ENCODE measurements at regions not wholly inside any gene's neighbourhood (a gene's known extent, or its start where the extent isn't known, plus 50 kb on each side); places are given as distances from the start of the nearest gene placed in this dataset.

- DNase-seq (no peak), ATAC-seq (no peak)
- Mint-ChIP-seq H3K27ac (no peak overlapping the region), H3K9me3 (peaks cover 0 to 14% (median 3%) of the 10 kb centered on the region in 11 donors), H3K4me1 (no peaks in the 10 kb centered on the region), H3K4me3 (no peak overlapping the region), H3K36me3 (no peaks in the 10 kb centered on the region), H3K27me3 (peaks cover 0 to 3% (median 0%) of the 10 kb centered on the region in 5 donors)
- intact Hi-C loops (cut with micrococcal nuclease) = no loop called here
- POLR2A ChIA-PET = no interaction called here
- H3K27ac ChIP-seq (ENCODE audit: low read depth, low read length) = no peak overlapping the region
- no peaks in the 10 kb centered on the region for H3K36me3 ChIP-seq (ENCODE audit: control insufficient read depth in 2 of 3, insufficient read depth in 3 of 3, low read length in 3 of 3)
- CTCF ChIA-PET = no interaction called here
- no peaks in the 10 kb centered on the region for H3K27me3 ChIP-seq (ENCODE audit: control insufficient read depth in 2 of 2, insufficient read depth in 2 of 2, low read length in 2 of 2)
- H3K9me3 ChIP-seq (ENCODE audit: control insufficient read depth in 2 of 3, low read length in 3 of 3) = no peaks in the 10 kb centered on the region
- no peaks in the 10 kb centered on the region for H3K4me1 ChIP-seq (ENCODE audit: control insufficient read depth in 2 of 2, insufficient read depth in 2 of 2, low read length in 2 of 2)
- H3K4me3 ChIP-seq (ENCODE audit: low read length) = no peak overlapping the region
Observed at GRCh38 chr5:8288334-8288733, 419.4 kb downstream of the MTRR start.

GRCh38 chr5:8288897-8289516 lies 420.1 kb downstream of the MTRR start:
- Histone ChIP-seq H3K4me1 (ENCODE audit: control insufficient read depth in 2 of 2, insufficient read depth in 2 of 2, low read length in 2 of 2) (no peaks in the 10 kb centered on the region), H3K9me3 (ENCODE audit: control insufficient read depth in 2 of 3, low read length in 3 of 3) (no peaks in the 10 kb centered on the region), H3K36me3 (ENCODE audit: control insufficient read depth in 2 of 3, insufficient read depth in 3 of 3, low read length in 3 of 3) (no peaks in the 10 kb centered on the region), H3K4me3 (ENCODE audit: low read length) (no peak overlapping the region), H3K27ac (ENCODE audit: low read depth, low read length) (no peak overlapping the region), H3K27me3 (ENCODE audit: control insufficient read depth in 2 of 2, insufficient read depth in 2 of 2, low read length in 2 of 2) (no peaks in the 10 kb centered on the region)
- intact Hi-C loops (cut with micrococcal nuclease) = no loop called here
- ChIA-PET POLR2A (no interaction called here), CTCF (no interaction called here)
- H3K9me3 Mint-ChIP-seq = peaks cover 0 to 11% (median 3%) of the 10 kb centered on the region in 11 donors
- ATAC-seq (no peak), DNase-seq (no peak)
- H3K4me3 Mint-ChIP-seq = no peak overlapping the region
- no peaks in the 10 kb centered on the region for H3K36me3 Mint-ChIP-seq
- peaks cover 0 to 3% (median 0%) of the 10 kb centered on the region in 5 donors for H3K27me3 Mint-ChIP-seq
- no peaks in the 10 kb centered on the region for H3K4me1 Mint-ChIP-seq
- no peak overlapping the region for H3K27ac Mint-ChIP-seq

GRCh38 chr5:8289779-8290178 lies 420.8 kb downstream of the MTRR start:
- ATAC-seq = no peak
- H3K4me1 ChIP-seq (ENCODE audit: control insufficient read depth in 2 of 2, insufficient read depth in 2 of 2, low read length in 2 of 2) = no peaks in the 10 kb centered on the region
- no peaks in the 10 kb centered on the region for H3K9me3 ChIP-seq (ENCODE audit: control insufficient read depth in 2 of 3, low read length in 3 of 3)
- no peaks in the 10 kb centered on the region for H3K27me3 ChIP-seq (ENCODE audit: control insufficient read depth in 2 of 2, insufficient read depth in 2 of 2, low read length in 2 of 2)
- H3K27ac ChIP-seq (ENCODE audit: low read depth, low read length) = no peak overlapping the region
- ChIA-PET CTCF (no interaction called here), POLR2A (no interaction called here)
- intact Hi-C loops (cut with micrococcal nuclease) = no loop called here
- H3K36me3 ChIP-seq (ENCODE audit: control insufficient read depth in 2 of 3, insufficient read depth in 3 of 3, low read length in 3 of 3) = no peaks in the 10 kb centered on the region
- Mint-ChIP-seq H3K27ac (no peak overlapping the region), H3K27me3 (peaks cover 0 to 3% (median 0%) of the 10 kb centered on the region in 5 donors), H3K9me3 (peaks cover 0 to 15% (median 2%) of the 10 kb centered on the region in 11 donors), H3K4me3 (no peak overlapping the region), H3K4me1 (no peaks in the 10 kb centered on the region), H3K36me3 (no peaks in the 10 kb centered on the region)
- no peak for DNase-seq
- H3K4me3 ChIP-seq (ENCODE audit: low read length) = no peak overlapping the region

GRCh38 chr5:8290721-8291120 lies 421.8 kb downstream of the MTRR start:
- Histone ChIP-seq H3K9me3 (ENCODE audit: control insufficient read depth in 2 of 3, low read length in 3 of 3) (no peaks in the 10 kb centered on the region), H3K4me3 (ENCODE audit: low read length) (no peak overlapping the region), H3K36me3 (ENCODE audit: control insufficient read depth in 2 of 3, insufficient read depth in 3 of 3, low read length in 3 of 3) (no peaks in the 10 kb centered on the region), H3K27me3 (ENCODE audit: control insufficient read depth in 2 of 2, insufficient read depth in 2 of 2, low read length in 2 of 2) (no peaks in the 10 kb centered on the region), H3K27ac (ENCODE audit: low read depth, low read length) (no peak overlapping the region), H3K4me1 (ENCODE audit: control insufficient read depth in 2 of 2, insufficient read depth in 2 of 2, low read length in 2 of 2) (no peaks in the 10 kb centered on the region)
- ChIA-PET CTCF (no interaction called here), POLR2A (no interaction called here)
- H3K9me3 Mint-ChIP-seq = peaks cover 0 to 22% (median 1%) of the 10 kb centered on the region in 11 donors
- H3K4me3 Mint-ChIP-seq = no peak overlapping the region
- intact Hi-C loops (cut with micrococcal nuclease) = no loop called here
- no peak overlapping the region for H3K27ac Mint-ChIP-seq
- DNase-seq (no peak), ATAC-seq (no peak)
- H3K27me3 Mint-ChIP-seq = peaks cover 0 to 3% (median 0%) of the 10 kb centered on the region in 5 donors
- H3K36me3 Mint-ChIP-seq = no peaks in the 10 kb centered on the region
- no peaks in the 10 kb centered on the region for H3K4me1 Mint-ChIP-seq

- Histone ChIP-seq H3K27me3 (ENCODE audit: control insufficient read depth in 2 of 2, insufficient read depth in 2 of 2, low read length in 2 of 2) (no peaks in the 10 kb centered on the region), H3K4me1 (ENCODE audit: control insufficient read depth in 2 of 2, insufficient read depth in 2 of 2, low read length in 2 of 2) (no peaks in the 10 kb centered on the region), H3K9me3 (ENCODE audit: control insufficient read depth in 2 of 3, low read length in 3 of 3) (no peaks in the 10 kb centered on the region), H3K4me3 (ENCODE audit: low read length) (no peak overlapping the region), H3K27ac (ENCODE audit: low read depth, low read length) (no peak overlapping the region), H3K36me3 (ENCODE audit: control insufficient read depth in 2 of 3, insufficient read depth in 3 of 3, low read length in 3 of 3) (no peaks in the 10 kb centered on the region)
- CTCF ChIA-PET = no interaction called here
- POLR2A ChIA-PET = no interaction called here
- Mint-ChIP-seq H3K4me3 (no peak overlapping the region), H3K4me1 (no peaks in the 10 kb centered on the region), H3K9me3 (peaks cover 0 to 22% (median 3%) of the 10 kb centered on the region in 11 donors), H3K27ac (no peak overlapping the region), H3K27me3 (peaks cover 0 to 3% (median 0%) of the 10 kb centered on the region in 5 donors), H3K36me3 (no peaks in the 10 kb centered on the region)
- intact Hi-C loops (cut with micrococcal nuclease) = no loop called here
- DNase-seq = no peak
- ATAC-seq = no peak
Observed at GRCh38 chr5:8291641-8292040, 422.7 kb downstream of the MTRR start.

GRCh38 chr5:8295141-8295540 lies 426.2 kb downstream of the MTRR start:
- no peak overlapping the region for H3K27ac ChIP-seq (ENCODE audit: low read depth, low read length)
- no peak for DNase-seq
- ChIA-PET CTCF (no interaction called here), POLR2A (no interaction called here)
- intact Hi-C loops (cut with micrococcal nuclease) = no loop called here
- no peaks in the 10 kb centered on the region for H3K4me1 ChIP-seq (ENCODE audit: control insufficient read depth in 2 of 2, insufficient read depth in 2 of 2, low read length in 2 of 2)
- no peak for ATAC-seq
- no peak overlapping the region for H3K27ac Mint-ChIP-seq
- H3K36me3 Mint-ChIP-seq = no peaks in the 10 kb centered on the region
- no peaks in the 10 kb centered on the region for H3K27me3 Mint-ChIP-seq
- no peaks in the 10 kb centered on the region for H3K4me1 Mint-ChIP-seq
- H3K36me3 ChIP-seq (ENCODE audit: control insufficient read depth in 2 of 3, insufficient read depth in 3 of 3, low read length in 3 of 3) = no peaks in the 10 kb centered on the region
- no peak overlapping the region for H3K4me3 Mint-ChIP-seq
- no peaks in the 10 kb centered on the region for H3K9me3 ChIP-seq (ENCODE audit: control insufficient read depth in 2 of 3, low read length in 3 of 3)
- H3K27me3 ChIP-seq (ENCODE audit: control insufficient read depth in 2 of 2, insufficient read depth in 2 of 2, low read length in 2 of 2) = no peaks in the 10 kb centered on the region
- peaks cover 0 to 20% (median 4%) of the 10 kb centered on the region in 11 donors for H3K9me3 Mint-ChIP-seq
- H3K4me3 ChIP-seq (ENCODE audit: low read length) = no peak overlapping the region

- Mint-ChIP-seq H3K4me1 (no peaks in the 10 kb centered on the region), H3K27ac (no peak overlapping the region), H3K4me3 (no peak overlapping the region), H3K36me3 (no peaks in the 10 kb centered on the region), H3K9me3 (peaks cover 0 to 20% (median 6%) of the 10 kb centered on the region in 11 donors), H3K27me3 (peaks cover 0 to 4% (median 0%) of the 10 kb centered on the region in 5 donors)
- Histone ChIP-seq H3K4me3 (ENCODE audit: low read length) (no peak overlapping the region), H3K27ac (ENCODE audit: low read depth, low read length) (no peak overlapping the region), H3K9me3 (ENCODE audit: control insufficient read depth in 2 of 3, low read length in 3 of 3) (no peaks in the 10 kb centered on the region), H3K27me3 (ENCODE audit: control insufficient read depth in 2 of 2, insufficient read depth in 2 of 2, low read length in 2 of 2) (no peaks in the 10 kb centered on the region), H3K36me3 (ENCODE audit: control insufficient read depth in 2 of 3, insufficient read depth in 3 of 3, low read length in 3 of 3) (no peaks in the 10 kb centered on the region), H3K4me1 (ENCODE audit: control insufficient read depth in 2 of 2, insufficient read depth in 2 of 2, low read length in 2 of 2) (no peaks in the 10 kb centered on the region)
- POLR2A ChIA-PET = no interaction called here
- ATAC-seq (no peak), DNase-seq (no peak)
- CTCF ChIA-PET = no interaction called here
- intact Hi-C loops (cut with micrococcal nuclease) = no loop called here
Observed at GRCh38 chr5:8299716-8300115, 430.8 kb downstream of the MTRR start.
